ENCODE measurements at regions not wholly inside any gene's neighbourhood (a gene's known extent, or its start where the extent isn't known, plus 50 kb on each side); places are given as distances from the start of the nearest gene placed in this dataset.

DNA sequence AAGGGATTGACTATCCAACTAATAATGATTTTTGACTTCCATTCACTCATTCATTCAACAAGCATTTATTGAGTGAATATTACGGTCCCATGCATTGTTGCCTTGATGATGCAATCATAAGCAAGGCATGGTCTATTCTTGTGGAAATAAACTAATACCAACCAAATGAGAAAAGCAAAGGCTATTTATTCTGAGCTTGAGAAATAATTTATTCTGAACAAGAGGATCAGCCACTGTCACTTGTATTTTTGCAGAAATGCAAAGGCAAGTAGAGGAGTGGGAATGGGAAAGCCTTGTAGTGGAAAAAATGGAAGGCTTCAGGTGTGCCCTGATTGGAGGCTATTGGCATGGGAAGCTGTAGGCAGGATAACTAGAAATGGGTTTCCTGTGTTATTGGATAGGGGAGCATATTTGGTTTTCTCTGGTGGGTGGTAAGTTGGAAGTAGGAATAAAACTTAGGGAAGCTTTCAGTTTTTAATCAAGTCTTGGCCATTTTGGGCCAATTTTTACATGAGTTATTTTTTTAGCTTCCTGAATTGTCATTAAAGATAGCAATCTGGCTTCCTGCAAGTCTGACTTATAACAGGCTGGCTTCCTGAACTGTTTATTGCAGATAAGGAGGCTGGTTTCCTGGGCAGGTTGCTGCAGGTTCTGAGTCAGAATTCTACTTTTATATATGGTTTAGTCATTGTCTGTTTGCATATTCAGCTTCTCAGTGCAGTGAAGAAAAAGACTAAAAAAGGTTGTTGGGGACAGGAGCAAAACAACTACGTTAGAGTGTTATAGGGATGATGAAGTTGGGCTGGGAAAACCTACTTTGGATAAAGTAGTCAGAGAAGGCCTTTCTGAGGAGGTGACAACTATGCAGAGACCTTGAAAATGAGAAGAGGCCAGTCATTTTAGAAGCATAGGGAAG lies 106.7 kb downstream of the APIP start:
- peak overlapping the region; percentile 16; the same call in 1 of the 2 replicates for H2AFZ ChIP-seq (ENCODE audit: low read length)
- no peak overlapping the region for H3K4me3 ChIP-seq (ENCODE audit: low read length)
- H3K4me2 ChIP-seq (ENCODE audit: low read length) = peak overlapping the region; percentile 65
- H3K4me1 ChIP-seq (ENCODE audit: insufficient read depth, low read length) = peaks cover 28% of the 10 kb centered on the region
- ATAC-seq = peak; percentile 99
- no peaks in the 10 kb centered on the region; the same call in 1 of the 2 replicates for H3K9me3 ChIP-seq (ENCODE audit: low read length)
- intact Hi-C loops (cut with micrococcal nuclease) = loop anchor here (5.0 kb wide), 2 partner anchors 52 to 157 kb away; no protein-coding TSS in a partner anchor
- H3F3A ChIP-seq (ENCODE audit: low read length, unreplicated experiment) = no peaks in the 10 kb centered on the region
- ChIA-PET POLR2A (ENCODE audit: unreplicated experiment) (interaction anchor here (0.6 to 1.0 kb wide), 4 partner anchors 59 to 215 kb away, joined by 3 read pairs; no protein-coding TSS in a partner anchor), CTCF (interaction anchor here (0.7 kb wide), 1 partner anchor 430 kb away, joined by 4 read pairs; no protein-coding TSS in a partner anchor)
- BruUV-seq (replicated peaks) = no TSS peak
- H3K9me2 ChIP-seq (replicated peaks; ENCODE audit: low read length) = no peaks in the 10 kb centered on the region; the same call in 1 of the 2 replicates
- H3K27ac ChIP-seq (ENCODE audit: low read length) = peak overlapping the region; percentile 93
- TF ChIP-seq EZH2phosphoT487 (IDR thresholded peaks at IDR 0.05; ENCODE audit: borderline replicate concordance, low read length) (no peak), EZH2 (IDR thresholded peaks at IDR 0.05; ENCODE audit: low read length, unreplicated experiment) (no peak)
- TF ChIP-seq, protein P1, sequence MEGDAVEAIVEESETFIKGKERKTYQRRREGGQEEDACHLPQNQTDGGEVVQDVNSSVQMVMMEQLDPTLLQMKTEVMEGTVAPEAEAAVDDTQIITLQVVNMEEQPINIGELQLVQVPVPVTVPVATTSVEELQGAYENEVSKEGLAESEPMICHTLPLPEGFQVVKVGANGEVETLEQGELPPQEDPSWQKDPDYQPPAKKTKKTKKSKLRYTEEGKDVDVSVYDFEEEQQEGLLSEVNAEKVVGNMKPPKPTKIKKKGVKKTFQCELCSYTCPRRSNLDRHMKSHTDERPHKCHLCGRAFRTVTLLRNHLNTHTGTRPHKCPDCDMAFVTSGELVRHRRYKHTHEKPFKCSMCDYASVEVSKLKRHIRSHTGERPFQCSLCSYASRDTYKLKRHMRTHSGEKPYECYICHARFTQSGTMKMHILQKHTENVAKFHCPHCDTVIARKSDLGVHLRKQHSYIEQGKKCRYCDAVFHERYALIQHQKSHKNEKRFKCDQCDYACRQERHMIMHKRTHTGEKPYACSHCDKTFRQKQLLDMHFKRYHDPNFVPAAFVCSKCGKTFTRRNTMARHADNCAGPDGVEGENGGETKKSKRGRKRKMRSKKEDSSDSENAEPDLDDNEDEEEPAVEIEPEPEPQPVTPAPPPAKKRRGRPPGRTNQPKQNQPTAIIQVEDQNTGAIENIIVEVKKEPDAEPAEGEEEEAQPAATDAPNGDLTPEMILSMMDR (conservative IDR thresholded peaks at IDR 0.05; ENCODE audit: low read depth, low read length) = no peak
- H4K20me1 ChIP-seq (ENCODE audit: low read length) = no peaks in the 10 kb centered on the region
- no peaks in the 10 kb centered on the region for H3K79me2 ChIP-seq (ENCODE audit: low read length)
- H3K36me3 ChIP-seq (ENCODE audit: low read depth, low read length) = no peaks in the 10 kb centered on the region
- peak overlapping the region; percentile 64 for H3K9ac ChIP-seq (ENCODE audit: low read length)
- peak; percentile 88 for DNase-seq
- no peaks in the 10 kb centered on the region for H3K27me3 ChIP-seq (ENCODE audit: low read length)

DNA sequence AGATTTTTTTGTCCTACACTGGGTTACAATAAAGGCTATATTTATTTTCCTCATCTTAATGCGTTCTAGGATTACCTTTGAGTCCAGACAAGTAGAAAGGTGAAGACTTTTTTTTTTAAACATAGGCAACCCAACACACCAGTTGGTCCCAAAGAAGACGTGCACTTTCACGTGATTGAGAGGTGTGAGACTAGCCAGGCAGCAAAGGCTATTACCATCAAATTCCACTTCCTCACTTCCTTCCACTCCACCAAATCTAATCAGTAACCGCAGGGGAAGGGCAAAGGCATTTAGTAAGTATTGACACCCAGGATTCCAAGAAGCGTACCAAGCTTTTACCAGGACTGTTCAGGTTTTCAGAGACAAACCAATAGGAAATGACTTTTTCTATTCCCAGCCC lies 109.3 kb downstream of the APIP start:
- no peak overlapping the region for H3K27ac ChIP-seq (ENCODE audit: low read length)
- TF ChIP-seq, protein P1 (conservative IDR thresholded peaks at IDR 0.05; ENCODE audit: low read depth, low read length) = no peak
- TF ChIP-seq EZH2phosphoT487 (IDR thresholded peaks at IDR 0.05; ENCODE audit: borderline replicate concordance, low read length) (no peak), EZH2 (IDR thresholded peaks at IDR 0.05; ENCODE audit: low read length, unreplicated experiment) (no peak)
- H3K9me3 ChIP-seq (ENCODE audit: low read length) = no peaks in the 10 kb centered on the region
- BruUV-seq (replicated peaks) = no TSS peak
- H3K79me2 ChIP-seq (ENCODE audit: low read length) = no peaks in the 10 kb centered on the region
- ChIA-PET POLR2A (ENCODE audit: unreplicated experiment) (no interaction called here), CTCF (no interaction called here)
- DNase-seq = no peak
- ATAC-seq = no peak
- H3K4me1 ChIP-seq (ENCODE audit: insufficient read depth, low read length) = peaks cover 33% of the 10 kb centered on the region
- no peak overlapping the region for H3K9ac ChIP-seq (ENCODE audit: low read length)
- no peak overlapping the region for H3K4me2 ChIP-seq (ENCODE audit: low read length)
- no peak overlapping the region for H3K4me3 ChIP-seq (ENCODE audit: low read length)
- intact Hi-C loops (cut with micrococcal nuclease) = loop anchor here (5.0 kb wide), 2 partner anchors 50 to 155 kb away; no protein-coding TSS in a partner anchor
- no peaks in the 10 kb centered on the region for H3K36me3 ChIP-seq (ENCODE audit: low read depth, low read length)
- H3K9me2 ChIP-seq (replicated peaks; ENCODE audit: low read length) = no peaks in the 10 kb centered on the region; the same call in 1 of the 2 replicates
- H2AFZ ChIP-seq (ENCODE audit: low read length) = no peak overlapping the region
- H3K27me3 ChIP-seq (ENCODE audit: low read length) = no peaks in the 10 kb centered on the region
- no peaks in the 10 kb centered on the region for H3F3A ChIP-seq (ENCODE audit: low read length, unreplicated experiment)
- H4K20me1 ChIP-seq (ENCODE audit: low read length) = no peaks in the 10 kb centered on the region
